ENCODE measurements at regions not wholly inside any gene's neighbourhood (a gene's known extent, or its start where the extent isn't known, plus 50 kb on each side); places are given as distances from the start of the nearest gene placed in this dataset.
"Not testable (repeated sequence)": the region's sequence is repeated elsewhere in the genome, so short reads cannot be mapped to it uniquely, and the experiment has no call there.

DNA sequence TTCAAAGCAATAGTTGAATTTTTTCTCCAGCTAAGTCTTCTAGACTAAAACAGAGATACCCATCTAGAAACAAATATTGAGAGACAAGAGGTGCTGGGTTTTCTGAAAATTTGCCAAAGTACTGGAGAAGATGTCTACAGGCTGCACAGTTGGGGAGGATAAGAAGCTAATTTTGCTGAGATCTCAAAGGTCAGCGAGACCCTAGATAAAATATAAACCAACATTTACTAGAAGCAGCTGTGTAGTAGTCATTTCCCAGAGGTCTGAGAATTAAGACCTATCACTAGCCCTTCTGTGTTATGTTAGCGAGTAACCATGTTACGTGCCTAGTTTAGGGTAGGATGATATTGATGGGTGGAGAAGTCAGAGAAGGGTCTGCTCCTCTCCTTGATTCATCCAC is 208.5 kb upstream of the TNC start:
- FAIRE-seq: no peak

DNA sequence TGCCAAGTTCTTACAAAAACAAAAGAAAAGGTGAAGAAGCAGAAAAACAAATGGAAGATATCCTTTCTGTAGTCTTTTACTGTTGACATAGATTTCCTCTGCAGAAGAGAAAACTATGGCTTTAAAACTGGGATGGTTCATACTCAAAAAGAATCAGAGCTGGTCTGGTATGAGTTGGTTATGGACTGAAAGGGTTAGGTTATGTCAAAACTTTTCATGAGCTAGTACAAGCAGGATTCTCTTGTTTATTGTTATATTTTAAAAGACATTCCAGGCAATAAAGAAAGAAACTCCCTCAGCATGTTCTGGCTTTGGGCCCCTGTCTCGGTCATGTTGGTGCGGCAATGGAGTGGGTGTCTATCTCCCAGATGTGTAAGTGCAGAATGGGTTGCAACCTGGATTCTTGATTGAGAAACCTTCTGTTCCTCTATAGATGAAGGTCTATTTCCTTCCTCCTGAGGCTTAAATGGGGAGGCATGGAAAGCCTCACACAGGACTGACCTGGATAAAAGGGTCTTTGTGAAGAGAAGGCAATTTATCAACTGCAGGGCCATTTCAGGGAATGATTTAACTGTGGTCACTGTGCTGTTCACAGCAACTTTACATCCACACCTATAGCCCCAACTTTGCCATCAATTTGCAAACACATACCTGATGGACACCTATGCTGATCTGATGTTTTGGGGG is 209.6 kb upstream of the TNC start:
- no peak for FAIRE-seq

DNA sequence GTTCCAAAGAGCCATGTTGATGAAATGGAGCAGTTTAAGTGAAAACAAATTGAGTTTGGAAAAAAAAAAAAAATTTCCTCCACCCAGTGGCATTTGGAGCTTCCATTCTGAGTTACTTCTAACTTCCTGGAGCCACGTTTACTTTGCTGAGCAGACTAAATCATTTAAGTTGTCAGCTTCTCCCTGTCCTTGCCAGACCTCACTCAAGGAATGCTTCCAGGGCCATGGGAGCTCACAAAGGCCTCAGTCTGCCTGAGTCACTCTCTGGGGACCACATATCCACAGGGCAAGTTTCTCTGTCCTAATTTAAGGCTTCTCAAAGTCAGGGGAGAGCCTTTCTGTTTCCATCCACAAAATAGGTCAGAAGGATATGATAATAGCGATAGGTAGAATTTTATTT is 210.3 kb upstream of the TNC start:
- no peak for FAIRE-seq

DNA sequence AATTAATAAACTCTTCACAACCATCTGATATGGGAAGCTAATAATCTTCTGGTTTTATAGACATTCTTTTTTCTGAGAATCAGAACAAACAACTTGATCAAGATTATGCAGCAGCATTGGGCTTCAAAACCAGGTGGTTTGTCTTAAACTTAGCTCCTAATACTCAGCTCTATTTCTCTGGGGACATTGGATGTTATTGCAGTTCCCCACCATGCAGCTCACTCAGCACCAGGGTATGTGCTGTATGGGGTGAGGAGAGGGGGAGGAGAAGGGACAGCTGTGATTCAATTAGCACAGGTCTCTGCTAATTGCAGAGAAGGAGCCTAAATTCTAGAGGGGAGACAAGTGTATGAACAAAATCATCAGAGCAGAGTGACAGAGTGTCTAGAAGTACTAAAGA is 210.7 kb upstream of the TNC start:
- FAIRE-seq: no peak

DNA sequence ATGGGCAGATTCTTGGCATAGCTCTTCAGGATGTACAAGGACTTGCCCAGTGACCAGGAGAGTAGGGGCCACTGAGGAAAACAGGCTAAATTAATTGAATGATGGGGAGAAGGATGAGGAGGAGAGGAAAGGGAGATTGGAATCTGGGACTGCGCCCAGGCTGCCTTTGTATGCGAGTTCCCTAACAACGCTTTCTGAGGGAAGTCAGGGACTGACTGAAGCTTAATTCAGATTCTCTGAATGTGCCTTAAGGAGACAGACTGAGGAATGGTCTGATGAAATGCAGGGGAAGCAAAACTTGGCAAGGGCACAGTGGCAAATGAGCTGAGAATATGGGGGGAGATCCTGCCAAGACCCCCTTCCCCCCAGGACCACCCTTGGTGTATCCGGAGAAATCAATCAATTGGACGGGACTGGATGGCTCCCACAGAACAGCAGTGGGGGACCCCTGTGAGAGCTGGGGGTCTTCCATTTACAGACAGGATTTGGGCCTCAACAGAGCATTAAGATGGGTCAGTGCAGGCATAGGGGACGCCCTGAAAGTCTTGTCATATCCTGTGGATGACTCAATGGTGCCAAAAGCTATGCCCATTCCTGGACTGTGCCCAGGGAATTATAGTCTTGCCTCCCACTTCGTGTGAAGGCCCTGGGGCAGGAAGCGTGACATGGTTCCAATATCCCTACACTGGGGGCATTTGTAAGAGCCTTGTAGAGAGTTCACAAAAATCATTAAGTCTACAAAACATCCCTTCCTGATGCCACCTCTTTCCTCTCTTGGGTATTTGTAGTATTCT is 215.5 kb upstream of the TNC start:
- FAIRE-seq: no peak

DNA sequence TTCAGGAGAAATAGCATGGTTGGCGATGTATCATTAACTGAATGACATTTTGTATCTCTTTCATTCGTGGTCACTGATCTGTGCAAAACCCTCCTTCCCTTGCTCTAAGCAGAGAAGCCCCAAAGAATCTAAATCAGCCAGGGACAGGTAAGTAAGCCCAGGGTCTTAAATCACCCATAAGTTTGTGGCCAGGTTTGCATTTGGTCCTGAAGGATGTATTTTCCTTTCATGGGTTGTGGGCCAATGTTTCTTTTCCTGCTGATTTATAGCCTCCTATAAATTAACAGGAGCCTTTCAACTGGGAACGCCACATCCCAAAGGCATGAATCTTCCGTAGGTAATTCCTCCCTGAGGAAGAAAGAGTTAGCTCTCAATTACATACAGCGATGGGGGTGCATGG is 217.5 kb upstream of the TNC start:
- no peak for FAIRE-seq

DNA sequence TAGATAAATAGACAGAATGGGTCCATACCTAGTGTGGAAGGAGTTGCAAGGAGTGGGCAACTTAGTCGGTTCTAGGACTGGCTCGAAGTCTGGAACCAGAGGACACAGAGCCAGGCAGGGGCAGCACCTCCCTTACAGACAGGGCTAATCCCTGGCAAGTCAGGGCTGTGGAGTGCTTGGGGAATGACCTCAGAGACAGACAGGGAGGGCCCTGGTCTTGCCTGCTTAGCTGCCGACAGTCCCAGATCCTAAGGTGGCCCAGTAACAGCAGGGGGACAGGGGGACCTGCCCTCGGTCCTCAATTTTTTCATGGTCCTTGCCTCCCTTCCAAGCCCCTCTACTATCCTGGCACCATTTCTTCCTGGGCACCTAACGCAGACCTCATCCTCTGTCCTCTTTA is 222.4 kb upstream of the TNC start:
- no peak for FAIRE-seq

DNA sequence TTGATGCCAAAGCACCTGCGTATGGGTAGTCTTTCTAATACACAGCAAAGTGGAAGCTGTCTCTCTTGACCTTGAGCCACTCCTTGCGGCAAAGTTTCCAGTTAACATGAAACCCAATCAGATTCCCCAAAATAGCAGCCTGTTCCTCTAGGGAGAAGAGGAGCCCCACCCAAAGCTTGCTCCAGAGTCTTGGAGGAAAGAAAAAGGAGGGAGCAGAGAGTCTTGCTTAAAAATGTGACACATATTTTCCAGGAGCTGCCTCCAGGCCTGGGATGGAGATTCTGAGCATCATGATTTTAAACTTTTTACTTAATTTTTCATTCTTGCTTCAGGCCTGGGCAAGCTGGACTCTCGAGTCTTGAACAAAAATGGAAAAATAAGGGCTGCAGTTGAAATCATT is 223.5 kb upstream of the TNC start:
- no peak for FAIRE-seq

DNA sequence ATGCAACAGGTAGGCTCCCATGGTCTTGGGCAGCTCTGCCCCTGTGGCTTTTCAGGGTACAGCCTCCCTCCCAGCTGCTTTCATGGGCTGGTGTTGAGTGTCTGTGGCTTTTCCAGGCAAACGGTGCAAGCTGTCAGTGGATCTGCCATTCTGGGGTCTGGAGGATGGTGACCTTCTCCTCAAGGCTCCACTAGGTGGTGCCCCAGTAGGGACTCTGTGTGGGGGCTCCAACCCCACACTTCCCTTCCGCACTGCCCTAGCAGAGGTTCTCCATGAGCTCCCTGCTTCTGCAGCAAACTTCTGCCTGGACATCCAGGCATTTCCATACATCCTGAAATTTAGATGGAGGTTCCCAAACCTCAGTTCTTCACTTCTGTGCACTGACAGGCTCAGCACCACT is 229.8 kb upstream of the TNC start:
- not testable (repeated sequence) for FAIRE-seq

DNA sequence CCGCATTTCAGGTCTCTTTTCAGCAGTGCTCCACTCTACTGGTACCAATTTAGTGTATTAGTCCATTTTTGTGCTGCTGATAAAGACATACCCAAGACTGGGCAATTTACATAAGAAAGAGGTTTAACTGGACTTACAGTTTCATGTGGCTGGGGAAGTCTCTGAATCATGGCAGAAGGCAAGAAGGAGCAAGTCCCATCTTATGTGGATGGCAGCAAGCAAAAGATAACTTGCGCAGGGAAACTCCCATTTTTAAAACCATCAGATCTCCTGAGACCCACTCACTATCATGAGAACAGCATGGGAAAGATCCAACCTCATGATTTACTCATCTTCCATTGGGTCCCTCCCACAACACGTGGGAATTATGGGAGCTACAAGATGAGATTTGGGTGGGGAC is 231.0 kb upstream of the TNC start:
- FAIRE-seq: not testable (repeated sequence)

DNA sequence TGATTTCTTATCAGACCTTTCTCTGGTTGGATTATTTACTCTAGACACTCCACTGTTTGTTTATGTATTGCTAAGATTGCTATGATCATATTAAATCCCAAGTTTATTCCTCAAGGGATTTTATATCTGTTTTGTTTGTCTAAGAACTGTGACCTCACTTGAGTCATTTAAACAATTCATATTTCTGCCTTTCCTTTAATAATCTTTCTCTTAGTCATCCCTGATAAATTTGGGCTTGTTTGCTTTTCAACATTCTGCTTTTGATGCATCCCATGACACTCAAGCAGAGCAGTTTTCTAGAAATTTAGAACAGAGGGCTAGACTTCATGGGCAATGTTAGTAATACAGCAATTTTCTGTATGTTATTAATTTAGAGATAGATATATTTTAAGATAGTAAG is 231.6 kb upstream of the TNC start:
- FAIRE-seq: no peak

DNA sequence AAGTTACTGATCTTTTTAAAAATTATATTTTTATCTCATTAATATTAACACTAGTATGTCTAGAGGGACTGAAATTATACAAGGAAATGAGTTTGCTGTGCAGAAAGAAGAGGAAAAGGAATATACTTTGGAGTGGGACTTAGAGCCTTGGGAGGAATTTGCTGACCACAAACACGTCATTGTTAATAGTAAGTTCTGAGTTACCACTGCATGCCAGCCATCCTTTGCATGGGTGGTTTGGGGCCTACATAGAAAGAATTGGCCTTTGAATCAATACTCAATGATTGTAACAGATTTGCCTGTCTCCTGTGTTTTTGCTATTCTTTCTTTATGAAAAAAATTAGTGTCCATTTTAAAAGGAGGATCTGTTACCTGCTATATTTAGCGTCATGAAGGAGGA is 232.6 kb upstream of the TNC start:
- no peak for FAIRE-seq

DNA sequence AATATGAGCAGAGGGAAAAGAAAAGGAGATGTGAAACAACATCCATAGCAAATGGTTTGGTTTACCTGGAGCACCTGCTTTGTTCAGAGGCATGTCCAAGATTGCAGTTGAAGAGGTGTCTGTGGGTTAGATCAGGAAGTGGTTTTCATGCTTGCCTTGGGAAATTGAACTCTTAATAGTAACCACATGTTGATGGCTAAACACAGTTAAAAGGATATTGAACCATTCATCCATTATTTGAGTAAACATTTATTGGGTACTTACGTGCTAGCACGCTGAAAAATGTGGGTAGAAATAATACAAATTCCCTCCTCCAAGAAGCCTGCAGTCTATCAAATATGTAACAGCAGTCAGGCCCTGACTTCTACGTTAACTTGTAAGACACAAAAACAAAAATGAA is 235.7 kb upstream of the TNC start:
- FAIRE-seq: no peak

DNA sequence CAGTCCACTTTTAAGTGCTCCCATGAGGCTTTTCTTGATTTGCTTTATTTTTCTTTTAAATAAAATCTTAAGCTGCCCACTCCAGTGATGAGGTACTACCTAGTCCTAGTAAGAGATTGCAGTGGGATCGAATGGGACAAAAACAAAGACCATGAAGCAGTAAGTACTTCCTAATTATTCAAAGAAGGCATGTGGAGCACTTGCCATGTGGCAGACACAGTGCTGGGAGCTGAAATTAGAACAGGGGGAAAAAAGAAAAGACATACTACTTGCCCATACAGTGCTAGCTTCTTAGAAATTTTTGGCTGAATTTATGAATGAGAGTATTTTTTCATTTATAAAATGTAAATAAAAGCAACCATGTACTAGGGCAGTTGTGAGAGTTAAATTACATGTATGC is 239.9 kb upstream of the TNC start:
- no peak for FAIRE-seq

DNA sequence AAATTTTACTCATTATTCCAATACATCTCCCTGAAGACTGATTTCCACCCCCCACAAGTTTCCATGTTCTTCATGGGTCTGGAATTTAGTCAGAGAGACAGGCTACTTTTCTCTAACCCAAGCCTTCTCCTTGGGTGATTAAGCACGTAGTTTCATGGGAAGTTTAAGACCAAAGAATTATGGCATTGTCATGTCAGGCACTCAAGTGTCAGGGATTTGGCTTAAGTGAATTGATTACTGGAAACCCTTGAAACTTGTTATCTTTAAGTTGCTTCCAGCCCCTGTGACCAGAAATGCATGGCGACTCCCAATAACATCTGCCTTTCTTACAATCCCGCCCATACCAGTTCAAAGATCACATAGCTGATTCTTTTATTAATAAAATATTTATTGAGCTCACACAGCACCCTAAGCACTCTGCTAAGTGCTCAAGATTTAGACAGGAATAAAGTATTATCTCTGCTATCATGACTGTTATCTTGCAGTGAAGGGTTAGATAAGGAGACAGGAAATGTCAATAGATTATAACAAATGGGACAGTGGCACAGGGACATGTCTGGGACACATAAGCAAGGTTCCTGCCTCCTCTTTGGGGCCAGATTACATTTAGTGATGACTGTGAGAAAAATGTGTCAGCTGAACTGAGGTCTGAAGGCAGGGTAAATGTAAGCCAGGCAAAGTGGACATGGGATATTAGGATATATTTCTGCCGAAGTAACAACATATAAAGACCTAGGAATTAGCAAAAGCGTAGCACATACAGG is 241.2 kb upstream of the TNC start:
- FAIRE-seq: no peak

DNA sequence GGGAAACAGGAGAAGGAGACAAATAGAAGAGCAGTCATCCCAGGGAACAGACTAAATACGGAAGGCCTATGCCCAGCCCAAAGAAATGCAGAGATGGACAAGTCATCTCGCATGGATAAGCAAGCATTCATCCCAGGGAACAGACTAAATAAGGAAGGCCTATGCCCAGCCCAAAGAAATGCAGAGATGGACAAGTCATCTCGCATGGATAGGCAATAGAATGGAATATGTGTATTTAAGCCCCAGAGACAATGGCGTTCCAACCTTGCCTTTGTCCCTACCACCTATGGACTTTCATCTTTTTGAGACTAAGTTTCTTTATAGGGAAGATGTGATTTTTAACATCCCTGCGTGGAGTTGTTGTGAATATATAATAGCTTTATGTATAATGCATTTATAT is 242.2 kb upstream of the TNC start:
- no peak for FAIRE-seq

DNA sequence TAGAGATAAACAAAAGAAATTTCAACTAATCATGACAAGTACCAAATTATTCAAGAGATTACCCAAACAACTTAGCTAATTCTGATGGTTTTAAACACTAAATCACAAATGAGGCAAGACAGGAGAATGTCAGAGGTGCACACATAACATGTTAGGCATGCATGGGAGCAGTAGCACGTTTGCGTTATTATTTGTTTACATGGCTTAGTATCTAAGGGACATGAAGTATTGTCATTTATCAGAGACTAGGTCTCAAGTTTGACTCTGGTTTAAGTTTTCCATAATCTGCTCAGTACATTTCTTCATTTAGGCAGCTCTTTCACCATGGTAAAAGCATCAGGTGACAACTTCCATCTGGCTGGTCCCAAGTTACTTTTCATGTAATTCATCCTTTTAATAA is 244.1 kb upstream of the TNC start:
- no peak for FAIRE-seq

DNA sequence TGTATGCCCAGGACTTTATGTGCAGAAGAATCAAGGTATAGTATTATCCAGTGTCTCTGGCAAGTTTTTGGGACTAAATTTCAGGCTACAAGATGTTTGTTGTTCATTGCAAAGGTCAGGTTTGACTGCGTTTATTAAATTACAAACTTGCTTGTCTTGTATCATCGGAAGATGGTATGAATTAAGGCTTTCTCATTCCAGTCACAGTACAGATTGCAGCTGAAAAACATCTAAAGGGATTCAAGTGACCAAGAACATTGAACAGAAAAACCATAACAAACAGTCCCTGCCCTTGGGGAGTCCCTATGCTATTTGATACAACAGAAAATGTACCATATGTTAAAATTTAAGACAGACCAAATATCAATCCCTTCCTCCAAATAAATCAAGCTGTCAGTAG is 244.7 kb upstream of the TNC start:
- FAIRE-seq: no peak

DNA sequence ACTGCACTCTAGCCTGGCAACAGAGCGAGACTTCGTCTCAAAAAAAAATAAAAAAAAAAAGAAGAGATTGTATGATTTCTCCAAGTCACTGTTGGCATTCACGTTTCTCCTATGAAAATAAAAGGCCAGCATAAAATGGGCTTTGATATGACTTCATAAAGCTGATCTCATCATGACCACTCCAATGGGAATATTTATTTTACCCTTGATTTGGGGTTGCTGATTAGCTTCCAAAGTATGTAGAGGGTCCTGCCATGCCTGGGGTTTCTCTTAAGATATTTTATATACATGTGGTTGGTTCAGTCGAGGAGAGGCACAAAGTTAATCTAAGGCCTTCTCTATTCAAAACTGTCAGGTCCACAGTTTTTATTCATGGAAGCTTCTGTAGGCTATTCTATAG is 247.0 kb upstream of the TNC start:
- no peak for FAIRE-seq

DNA sequence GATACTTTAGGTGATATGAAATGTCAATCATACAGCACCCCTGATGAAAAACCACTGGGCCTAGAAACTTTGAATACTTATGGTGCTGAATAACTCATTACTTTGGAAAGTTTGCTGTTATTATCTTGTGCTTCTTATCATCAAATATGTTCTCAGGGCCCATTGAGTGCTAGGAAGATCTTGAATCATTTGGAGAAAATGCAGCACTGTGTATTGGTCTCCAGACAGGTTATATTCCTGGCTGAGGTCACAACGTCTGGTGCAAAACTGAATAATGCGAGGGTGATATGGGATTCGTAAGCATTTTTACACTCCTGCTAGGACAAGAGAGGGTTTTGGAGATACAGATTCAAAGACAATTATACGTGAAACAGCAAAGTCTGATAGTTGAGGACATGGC is 249.4 kb upstream of the TNC start:
- FAIRE-seq: no peak

DNA sequence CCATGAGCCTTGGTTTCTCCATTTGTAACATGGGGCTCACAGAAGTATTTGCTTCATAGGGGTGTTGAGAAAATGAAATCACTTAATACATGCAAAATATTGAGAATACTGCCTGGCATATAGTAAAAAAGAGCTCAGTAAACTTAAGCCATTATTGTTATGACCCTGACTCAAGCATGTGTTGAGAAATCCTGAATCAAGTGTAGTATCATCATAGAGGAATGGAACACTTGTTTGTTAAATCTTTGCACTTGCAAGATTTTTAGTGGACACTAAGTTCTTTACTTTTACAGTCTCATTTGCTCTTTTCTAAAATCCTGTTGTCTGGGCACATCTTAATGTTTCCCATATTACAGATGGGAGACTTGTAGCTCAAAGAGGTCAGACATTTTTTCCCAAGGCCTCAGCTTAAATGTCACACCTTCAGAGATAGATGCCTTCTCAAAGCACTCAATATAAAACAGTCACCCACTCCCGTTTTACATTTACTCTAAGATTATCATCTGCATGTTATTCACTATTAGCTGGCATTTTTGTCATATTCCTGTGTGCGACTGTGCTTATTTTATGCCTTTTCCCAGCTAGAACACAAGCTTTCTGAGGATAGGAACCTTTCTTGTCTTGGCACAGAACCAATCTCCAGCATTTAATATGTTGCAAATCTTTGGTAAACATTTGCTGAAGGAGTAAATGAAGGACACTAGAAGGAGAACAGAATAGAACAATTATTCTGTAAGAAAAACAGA is 250.0 kb upstream of the TNC start:
- FAIRE-seq: no peak

DNA sequence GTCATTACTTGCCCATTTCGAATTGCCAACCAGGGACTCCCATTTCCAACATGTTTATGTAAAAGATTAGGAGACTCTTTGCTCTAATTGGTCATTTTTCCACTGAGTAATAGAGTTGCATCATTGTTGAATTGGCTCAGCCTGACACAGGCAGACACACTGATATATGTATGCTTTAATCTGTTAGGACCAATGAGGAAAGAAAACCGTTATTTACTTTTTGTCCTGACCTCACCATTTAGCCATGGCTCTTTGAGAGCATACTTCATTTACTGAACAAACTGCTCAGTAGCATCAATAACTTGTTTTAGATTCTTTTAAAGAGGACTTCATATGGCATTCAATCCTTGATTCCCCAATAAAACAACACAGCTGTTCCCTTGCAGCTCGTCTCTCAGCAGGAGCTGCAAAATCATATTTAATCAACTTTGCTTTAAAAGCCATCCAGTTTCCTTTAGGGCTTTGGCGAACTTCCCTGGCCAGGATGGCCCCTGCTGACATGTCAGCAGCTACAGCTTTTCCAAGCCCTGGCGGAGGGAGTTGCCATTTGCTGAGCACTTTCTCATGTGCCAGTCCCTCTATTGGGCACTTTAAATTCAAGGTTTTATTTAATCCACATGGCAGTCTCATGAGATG is 251.5 kb upstream of the TNC start:
- no peak for FAIRE-seq
